ENCODE measurements at regions not wholly inside any gene's neighbourhood (a gene's known extent, or its start where the extent isn't known, plus 50 kb on each side); places are given as distances from the start of the nearest gene placed in this dataset.

GRCh38 chr5:34576891-34577666 lies 79.0 kb upstream of the RAI14 start:
- DNase-seq (ENCODE audit: low read depth in 4 of 4, low spot score in 2 of 4): no peak

- no peak for DNase-seq (ENCODE audit: low read depth in 4 of 4, low spot score in 2 of 4)
Measured at GRCh38 chr5:34578962-34579361, 77.2 kb upstream of the RAI14 start.

- DNase-seq (ENCODE audit: low read depth in 4 of 4, low spot score in 2 of 4): no peak
Measured at GRCh38 chr5:34580983-34581382, 75.1 kb upstream of the RAI14 start.

GRCh38 chr5:34582371-34582770 lies 73.8 kb upstream of the RAI14 start:
- no peak for DNase-seq (ENCODE audit: low read depth in 4 of 4, low spot score in 2 of 4)

- no peak for DNase-seq (ENCODE audit: low read depth in 4 of 4, low spot score in 2 of 4)
Measured at GRCh38 chr5:34583167-34583566, 73.0 kb upstream of the RAI14 start.

GRCh38 chr5:34584165-34584564 lies 72.0 kb upstream of the RAI14 start:
- no peak for DNase-seq (ENCODE audit: low read depth in 4 of 4, low spot score in 2 of 4)

GRCh38 chr5:34585601-34586104 lies 70.5 kb upstream of the RAI14 start:
- no peak for DNase-seq (ENCODE audit: low read depth in 4 of 4, low spot score in 2 of 4)

- no peak for DNase-seq (ENCODE audit: low read depth in 4 of 4, low spot score in 2 of 4)
Measured at GRCh38 chr5:34586117-34586885, 69.8 kb upstream of the RAI14 start.

- DNase-seq (ENCODE audit: low read depth in 4 of 4, low spot score in 2 of 4): no peak
Measured at GRCh38 chr5:34587355-34588241, 68.5 kb upstream of the RAI14 start.

- DNase-seq (ENCODE audit: low read depth in 4 of 4, low spot score in 2 of 4): no peak
Measured at GRCh38 chr5:34589832-34590231, 66.3 kb upstream of the RAI14 start.

GRCh38 chr5:34591723-34592122 lies 64.4 kb upstream of the RAI14 start:
- DNase-seq (ENCODE audit: low read depth in 4 of 4, low spot score in 2 of 4): no peak

GRCh38 chr5:34597034-34598027 lies 58.8 kb upstream of the RAI14 start:
- DNase-seq (ENCODE audit: low read depth in 4 of 4, low spot score in 2 of 4): no peak

GRCh38 chr5:34598177-34598794 lies 57.8 kb upstream of the RAI14 start:
- DNase-seq (ENCODE audit: low read depth in 4 of 4, low spot score in 2 of 4): no peak

GRCh38 chr5:34599471-34600117 lies 56.5 kb upstream of the RAI14 start:
- DNase-seq (ENCODE audit: low read depth in 4 of 4, low spot score in 2 of 4): no peak

GRCh38 chr5:34600118-34600493 lies 56.0 kb upstream of the RAI14 start:
- no peak for DNase-seq (ENCODE audit: low read depth in 4 of 4, low spot score in 2 of 4)

GRCh38 chr5:34603378-34603777 lies 52.8 kb upstream of the RAI14 start:
- no peak for DNase-seq (ENCODE audit: low read depth in 4 of 4, low spot score in 2 of 4)

- no peak for DNase-seq (ENCODE audit: low read depth in 4 of 4, low spot score in 2 of 4)
Measured at GRCh38 chr5:34604119-34604675, 51.9 kb upstream of the RAI14 start.

- no peak for DNase-seq (ENCODE audit: low read depth in 4 of 4, low spot score in 2 of 4)
Measured at GRCh38 chr5:34606101-34606500, 50.0 kb upstream of the RAI14 start.

Data from left renal cortex interstitium (tissue), 4 donors.